OCI-LY1 (cell line): ENCODE measurements at regions not wholly inside any gene's neighbourhood (a gene's known extent, or its start where the extent isn't known, plus 50 kb on each side); places are given as distances from the start of the nearest gene placed in this dataset.

Experiments
- CTCF ChIP-seq: fragments of 200-600 bp; sonication (generic), shearing (Covaris generic); IDR thresholded peaks from 2 replicates; pipeline ENCODE4 v1.5.1; 2017; ENCODE audit warnings: mild to moderate bottlenecking, antibody characterized with exemption, low read length, moderate library complexity, mixed read lengths
- EZH2 ChIP-seq: fragments of 200-600 bp; sonication (generic), shearing (Covaris generic); IDR thresholded peaks from 2 replicates; pipeline ENCODE4 v1.8.0; 2017; ENCODE audit warnings: borderline replicate concordance, mixed run types, mild to moderate bottlenecking, antibody characterized with exemption, low read length, moderate library complexity, mixed read lengths

DNA sequence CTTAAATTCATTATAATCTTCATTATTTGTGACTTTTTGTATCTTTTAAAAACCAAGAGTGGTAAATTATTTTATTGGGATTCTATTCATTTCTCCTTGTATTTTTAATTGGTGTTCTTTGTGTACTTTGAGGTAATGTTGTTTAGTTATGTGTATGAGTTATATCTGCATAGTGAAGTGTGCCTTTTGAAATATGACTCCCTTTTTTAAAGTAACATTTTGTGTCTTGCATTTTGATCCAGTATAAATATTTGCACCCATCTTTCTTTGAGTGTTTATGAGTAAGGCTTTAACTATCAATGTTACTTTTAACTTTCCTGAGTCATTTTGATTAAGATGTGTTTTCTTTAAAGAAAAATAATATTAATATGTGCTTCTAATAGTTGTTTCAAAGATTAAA, 90.0 kb upstream of the MYOCD start:
- TF ChIP-seq CTCF: no peak
- no peak for TF ChIP-seq EZH2
